ENCODE measurements at regions not wholly inside any gene's neighbourhood (a gene's known extent, or its start where the extent isn't known, plus 50 kb on each side); places are given as distances from the start of the nearest gene placed in this dataset.
A peak's percentile ranks its signal among the peaks of the same experiment; 100 is the strongest.

- Histone ChIP-seq H3K27me3 (ENCODE audit: insufficient read depth, poor library complexity, severe bottlenecking) (no peaks in the 10 kb centered on the region), H3K27ac (replicated peaks) (peak overlapping the region; percentile 58), H3K4me3 (replicated peaks; ENCODE audit: insufficient read depth, low read length) (no peak overlapping the region)
- no peak for DNase-seq (ENCODE audit: low read depth in 1 of 2, low spot score in 1 of 2)
- no peak for TF ChIP-seq SPI1 (IDR thresholded peaks at IDR 0.05; ENCODE audit: borderline replicate concordance, low read depth)
- TF ChIP-seq, protein P1, sequence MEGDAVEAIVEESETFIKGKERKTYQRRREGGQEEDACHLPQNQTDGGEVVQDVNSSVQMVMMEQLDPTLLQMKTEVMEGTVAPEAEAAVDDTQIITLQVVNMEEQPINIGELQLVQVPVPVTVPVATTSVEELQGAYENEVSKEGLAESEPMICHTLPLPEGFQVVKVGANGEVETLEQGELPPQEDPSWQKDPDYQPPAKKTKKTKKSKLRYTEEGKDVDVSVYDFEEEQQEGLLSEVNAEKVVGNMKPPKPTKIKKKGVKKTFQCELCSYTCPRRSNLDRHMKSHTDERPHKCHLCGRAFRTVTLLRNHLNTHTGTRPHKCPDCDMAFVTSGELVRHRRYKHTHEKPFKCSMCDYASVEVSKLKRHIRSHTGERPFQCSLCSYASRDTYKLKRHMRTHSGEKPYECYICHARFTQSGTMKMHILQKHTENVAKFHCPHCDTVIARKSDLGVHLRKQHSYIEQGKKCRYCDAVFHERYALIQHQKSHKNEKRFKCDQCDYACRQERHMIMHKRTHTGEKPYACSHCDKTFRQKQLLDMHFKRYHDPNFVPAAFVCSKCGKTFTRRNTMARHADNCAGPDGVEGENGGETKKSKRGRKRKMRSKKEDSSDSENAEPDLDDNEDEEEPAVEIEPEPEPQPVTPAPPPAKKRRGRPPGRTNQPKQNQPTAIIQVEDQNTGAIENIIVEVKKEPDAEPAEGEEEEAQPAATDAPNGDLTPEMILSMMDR (IDR thresholded peaks at IDR 0.05; ENCODE audit: insufficient read depth, low read length): no peak
- no peak for TF ChIP-seq REST (IDR thresholded peaks at IDR 0.05; ENCODE audit: insufficient replicate concordance, low read depth)
- no peak for TF ChIP-seq GABPA (IDR thresholded peaks at IDR 0.05; ENCODE audit: low read depth)
- no peak for TF ChIP-seq POLR2AphosphoS5 (IDR thresholded peaks at IDR 0.05; ENCODE audit: low read depth)
These were observed 165.4 kb upstream of the NDST4 start for GRCh38 chr4:115278830-115279229.

GRCh38 chr4:115275615-115276014 is 162.2 kb upstream of the NDST4 start:
- DNase-seq (ENCODE audit: low read depth in 1 of 2, low spot score in 1 of 2): peak in 1 of 2 experiments; percentile 72
- Histone ChIP-seq H3K4me3 (replicated peaks; ENCODE audit: insufficient read depth, low read length) (no peak overlapping the region), H3K27ac (replicated peaks) (peak overlapping the region; percentile 21; the same call in 1 of the 2 replicates), H3K27me3 (ENCODE audit: insufficient read depth, poor library complexity, severe bottlenecking) (no peaks in the 10 kb centered on the region)
- peak; percentile 71; the same call in 1 of the 2 replicates for TF ChIP-seq SPI1 (IDR thresholded peaks at IDR 0.05; ENCODE audit: borderline replicate concordance, low read depth)
- no peak for TF ChIP-seq REST (IDR thresholded peaks at IDR 0.05; ENCODE audit: insufficient replicate concordance, low read depth)
- TF ChIP-seq GABPA (IDR thresholded peaks at IDR 0.05; ENCODE audit: low read depth): no peak
- TF ChIP-seq POLR2AphosphoS5 (IDR thresholded peaks at IDR 0.05; ENCODE audit: low read depth): peak; percentile 35; the same call in 1 of the 2 replicates
- TF ChIP-seq, protein P1 (IDR thresholded peaks at IDR 0.05; ENCODE audit: insufficient read depth, low read length): no peak

DNA sequence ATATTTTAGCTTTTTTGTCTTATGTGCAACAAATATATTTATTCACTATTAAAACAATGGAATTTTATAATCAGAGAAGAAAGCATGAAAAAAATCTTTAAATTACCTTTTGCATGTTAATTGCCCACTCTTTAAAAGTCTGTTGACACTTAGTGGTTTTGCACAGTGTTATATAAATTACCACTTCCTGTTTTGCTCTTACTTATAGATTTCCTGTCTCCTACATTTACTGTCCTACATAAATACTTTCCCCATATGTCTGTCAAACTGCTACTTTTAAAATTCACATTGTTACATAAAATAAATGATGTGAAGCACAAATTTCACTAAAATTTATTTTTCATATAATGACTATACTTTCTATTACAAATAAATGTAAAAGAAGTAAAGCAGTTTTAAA is 161.1 kb upstream of the NDST4 start:
- TF ChIP-seq SPI1 (IDR thresholded peaks at IDR 0.05; ENCODE audit: borderline replicate concordance, low read depth): peak; percentile 92
- TF ChIP-seq, protein P1 (IDR thresholded peaks at IDR 0.05; ENCODE audit: insufficient read depth, low read length): no peak
- peak; percentile 45; the same call in 1 of the 2 replicates for TF ChIP-seq GABPA (IDR thresholded peaks at IDR 0.05; ENCODE audit: low read depth)
- no peak for TF ChIP-seq REST (IDR thresholded peaks at IDR 0.05; ENCODE audit: insufficient replicate concordance, low read depth)
- TF ChIP-seq POLR2AphosphoS5 (IDR thresholded peaks at IDR 0.05; ENCODE audit: low read depth): no peak; the same call in 1 of the 2 replicates
- no peak overlapping the region for H3K4me3 ChIP-seq (replicated peaks; ENCODE audit: insufficient read depth, low read length)
- DNase-seq (ENCODE audit: low read depth in 1 of 2, low spot score in 1 of 2): no peak
- peak overlapping the region; percentile 21 for H3K27ac ChIP-seq (replicated peaks)
- no peaks in the 10 kb centered on the region for H3K27me3 ChIP-seq (ENCODE audit: insufficient read depth, poor library complexity, severe bottlenecking)

Data from HL-60 (cell line).